ENCODE measurements at regions not wholly inside any gene's neighbourhood (a gene's known extent, or its start where the extent isn't known, plus 50 kb on each side); places are given as distances from the start of the nearest gene placed in this dataset.
"Not testable (repeated sequence)": the region's sequence is repeated elsewhere in the genome, so short reads cannot be mapped to it uniquely, and the experiment has no call there.

GRCh38 chr11:3476084-3476936 is 97.4 kb upstream of the ZNF195 start:
- 58% methylated on average over 27 of the region's 27 CpGs for WGBS
- H3K27ac ChIP-seq (ENCODE audit: low read depth in 1 of 2, low read length in 2 of 2); H3K36me3 ChIP-seq (ENCODE audit: control insufficient read depth in 4 of 4, insufficient read depth in 3 of 4, low read depth in 1 of 4, low read length in 3 of 4); H3K9ac ChIP-seq (ENCODE audit: low read depth in 1 of 2, low read length in 2 of 2); DNase-seq (ENCODE audit: low spot score); H3K27me3 ChIP-seq (ENCODE audit: control insufficient read depth in 4 of 4, insufficient read depth in 4 of 4, low read length in 3 of 4); H3K4me3 ChIP-seq (ENCODE audit: low read depth in 1 of 3, low read length in 3 of 3); H3K4me1 ChIP-seq (ENCODE audit: control insufficient read depth in 4 of 4, insufficient read depth in 4 of 4, low read length in 3 of 4); H3K9me3 ChIP-seq (ENCODE audit: control insufficient read depth in 4 of 4, low read length in 3 of 4): not testable (repeated sequence)
- TF ChIP-seq CTCF (IDR thresholded peaks at IDR 0.05; ENCODE audit: low read depth, low read length, missing input control): peak; percentile 15
- TF ChIP-seq RAD21 (IDR thresholded peaks at IDR 0.05): peak in 1 of 2 donors; percentile 24

- not testable (repeated sequence) for DNase-seq (ENCODE audit: low spot score); H3K27me3 ChIP-seq (ENCODE audit: control insufficient read depth in 4 of 4, insufficient read depth in 4 of 4, low read length in 3 of 4)
- 77% methylated on average over 8 of the region's 8 CpGs for WGBS
Measured at GRCh38 chr11:3468963-3469362, 90.0 kb upstream of the ZNF195 start.

GRCh38 chr11:3467599-3467998 is 88.7 kb upstream of the ZNF195 start:
- H3K36me3 ChIP-seq (ENCODE audit: control insufficient read depth in 4 of 4, insufficient read depth in 3 of 4, low read depth in 1 of 4, low read length in 3 of 4): not testable (repeated sequence)

More at GRCh38 chr11:3468963-3469362, 90.0 kb upstream of the ZNF195 start:
- H3K9ac ChIP-seq (ENCODE audit: low read depth in 1 of 2, low read length in 2 of 2); H3K27ac ChIP-seq (ENCODE audit: low read depth in 1 of 2, low read length in 2 of 2); H3K36me3 ChIP-seq (ENCODE audit: control insufficient read depth in 4 of 4, insufficient read depth in 3 of 4, low read depth in 1 of 4, low read length in 3 of 4); H3K4me1 ChIP-seq (ENCODE audit: control insufficient read depth in 4 of 4, insufficient read depth in 4 of 4, low read length in 3 of 4); H3K4me3 ChIP-seq (ENCODE audit: low read depth in 1 of 3, low read length in 3 of 3); H3K9me3 ChIP-seq (ENCODE audit: control insufficient read depth in 4 of 4, low read length in 3 of 4): not testable (repeated sequence)

GRCh38 chr11:3455666-3456065 is 76.7 kb upstream of the ZNF195 start:
- not testable (repeated sequence) for H3K36me3 ChIP-seq (ENCODE audit: control insufficient read depth in 4 of 4, insufficient read depth in 3 of 4, low read depth in 1 of 4, low read length in 3 of 4); H3K9me3 ChIP-seq (ENCODE audit: control insufficient read depth in 4 of 4, low read length in 3 of 4); H3K4me3 ChIP-seq (ENCODE audit: low read depth in 1 of 3, low read length in 3 of 3); H3K4me1 ChIP-seq (ENCODE audit: control insufficient read depth in 4 of 4, insufficient read depth in 4 of 4, low read length in 3 of 4); H3K9ac ChIP-seq (ENCODE audit: low read depth in 1 of 2, low read length in 2 of 2); H3K27me3 ChIP-seq (ENCODE audit: control insufficient read depth in 4 of 4, insufficient read depth in 4 of 4, low read length in 3 of 4); H3K27ac ChIP-seq (ENCODE audit: low read depth in 1 of 2, low read length in 2 of 2); DNase-seq (ENCODE audit: low spot score)
- WGBS: 58% methylated on average over 10 of the region's 10 CpGs

More at GRCh38 chr11:3467599-3467998, 88.7 kb upstream of the ZNF195 start:
- H3K4me1 ChIP-seq (ENCODE audit: control insufficient read depth in 4 of 4, insufficient read depth in 4 of 4, low read length in 3 of 4); DNase-seq (ENCODE audit: low spot score); H3K9ac ChIP-seq (ENCODE audit: low read depth in 1 of 2, low read length in 2 of 2); H3K4me3 ChIP-seq (ENCODE audit: low read depth in 1 of 3, low read length in 3 of 3); H3K27me3 ChIP-seq (ENCODE audit: control insufficient read depth in 4 of 4, insufficient read depth in 4 of 4, low read length in 3 of 4); H3K27ac ChIP-seq (ENCODE audit: low read depth in 1 of 2, low read length in 2 of 2); H3K9me3 ChIP-seq (ENCODE audit: control insufficient read depth in 4 of 4, low read length in 3 of 4): not testable (repeated sequence)
- 69% methylated on average over 5 of the region's 5 CpGs for WGBS

GRCh38 chr11:3454844-3455243 is 75.9 kb upstream of the ZNF195 start:
- not testable (repeated sequence) for H3K27ac ChIP-seq (ENCODE audit: low read depth in 1 of 2, low read length in 2 of 2)
- TF ChIP-seq RAD21 (IDR thresholded peaks at IDR 0.05): peak; percentile 76 to 80
- TF ChIP-seq CTCF (IDR thresholded peaks at IDR 0.05; ENCODE audit: low read depth, low read length, missing input control): peak; percentile 64
- WGBS: 2% methylated on average over 16 of the region's 16 CpGs

GRCh38 chr11:3453596-3454256 is 74.8 kb upstream of the ZNF195 start:
- not testable (repeated sequence) for DNase-seq (ENCODE audit: low spot score); H3K4me1 ChIP-seq (ENCODE audit: control insufficient read depth in 4 of 4, insufficient read depth in 4 of 4, low read length in 3 of 4); H3K9me3 ChIP-seq (ENCODE audit: control insufficient read depth in 4 of 4, low read length in 3 of 4); H3K27ac ChIP-seq (ENCODE audit: low read depth in 1 of 2, low read length in 2 of 2); H3K4me3 ChIP-seq (ENCODE audit: low read depth in 1 of 3, low read length in 3 of 3); H3K36me3 ChIP-seq (ENCODE audit: control insufficient read depth in 4 of 4, insufficient read depth in 3 of 4, low read depth in 1 of 4, low read length in 3 of 4); H3K27me3 ChIP-seq (ENCODE audit: control insufficient read depth in 4 of 4, insufficient read depth in 4 of 4, low read length in 3 of 4); H3K9ac ChIP-seq (ENCODE audit: low read depth in 1 of 2, low read length in 2 of 2)
- WGBS: 34% methylated on average over 9 of the region's 9 CpGs

More at GRCh38 chr11:3454844-3455243, 75.9 kb upstream of the ZNF195 start:
- peak; percentile 58 for DNase-seq (ENCODE audit: low spot score)
- H3K9ac ChIP-seq (ENCODE audit: low read depth in 1 of 2, low read length in 2 of 2); H3K9me3 ChIP-seq (ENCODE audit: control insufficient read depth in 4 of 4, low read length in 3 of 4); H3K36me3 ChIP-seq (ENCODE audit: control insufficient read depth in 4 of 4, insufficient read depth in 3 of 4, low read depth in 1 of 4, low read length in 3 of 4); H3K4me1 ChIP-seq (ENCODE audit: control insufficient read depth in 4 of 4, insufficient read depth in 4 of 4, low read length in 3 of 4); H3K27me3 ChIP-seq (ENCODE audit: control insufficient read depth in 4 of 4, insufficient read depth in 4 of 4, low read length in 3 of 4); H3K4me3 ChIP-seq (ENCODE audit: low read depth in 1 of 3, low read length in 3 of 3): not testable (repeated sequence)

All from liver (tissue), 8 donors.